Fibroblast of gingiva (primary cell): ENCODE measurements at regions not wholly inside any gene's neighbourhood (a gene's known extent, or its start where the extent isn't known, plus 50 kb on each side); places are given as distances from the start of the nearest gene placed in this dataset.
"Not testable (repeated sequence)": the region's sequence is repeated elsewhere in the genome, so short reads cannot be mapped to it uniquely, and the experiment has no call there.

Experiments used
- DNase-seq: peaks from one replicate; pipeline ENCODE4 v3.0.0-alpha.2; 2011; ENCODE audit warnings: low read depth

- no peak for DNase-seq
Observed at GRCh38 chr6:6748001-6748400, 159.5 kb downstream of the LY86 start.

- peak; percentile 46 for DNase-seq
Observed at GRCh38 chr6:6749702-6750491, 161.4 kb downstream of the LY86 start.

GRCh38 chr6:6750594-6751265 lies 162.2 kb downstream of the LY86 start:
- no peak for DNase-seq

GRCh38 chr6:6751266-6751596 lies 162.7 kb downstream of the LY86 start:
- no peak for DNase-seq

- DNase-seq = no peak
Observed at GRCh38 chr6:6751619-6752023, 163.1 kb downstream of the LY86 start.

- DNase-seq = peak; percentile 18
Observed at GRCh38 chr6:6752129-6752528, 163.6 kb downstream of the LY86 start.

- DNase-seq = no peak
Observed at GRCh38 chr6:6753301-6753700, 164.8 kb downstream of the LY86 start.

GRCh38 chr6:6756526-6756925 lies 168.0 kb downstream of the LY86 start:
- no peak for DNase-seq

- DNase-seq = no peak
Observed at GRCh38 chr6:6758546-6758914, 170.0 kb downstream of the LY86 start.

- DNase-seq = peak; percentile 42
Observed at GRCh38 chr6:6758915-6759654, 170.6 kb downstream of the LY86 start.

- DNase-seq = no peak
Observed at GRCh38 chr6:6760002-6760401, 171.5 kb downstream of the LY86 start.

GRCh38 chr6:6762566-6762965 lies 174.0 kb downstream of the LY86 start:
- DNase-seq = not testable (repeated sequence)

- no peak for DNase-seq
Observed at GRCh38 chr6:6764764-6765434, 176.4 kb downstream of the LY86 start.

- DNase-seq = no peak
Observed at GRCh38 chr6:6766230-6766905, 177.8 kb downstream of the LY86 start.

GRCh38 chr6:6769466-6769865 lies 180.9 kb downstream of the LY86 start:
- no peak for DNase-seq

- no peak for DNase-seq
Observed at GRCh38 chr6:6771224-6771945, 182.9 kb downstream of the LY86 start.

- DNase-seq = no peak
Observed at GRCh38 chr6:6771964-6772363, 183.4 kb downstream of the LY86 start.

- DNase-seq = no peak
Observed at GRCh38 chr6:6772751-6773150, 184.2 kb downstream of the LY86 start.

- no peak for DNase-seq
Observed at GRCh38 chr6:6775074-6775473, 186.6 kb downstream of the LY86 start.

- no peak for DNase-seq
Observed at GRCh38 chr6:6780231-6780630, 191.7 kb downstream of the LY86 start.

GRCh38 chr6:6781172-6781872 lies 192.8 kb downstream of the LY86 start:
- DNase-seq = no peak
